ENCODE measurements at regions not wholly inside any gene's neighbourhood (a gene's known extent, or its start where the extent isn't known, plus 50 kb on each side); places are given as distances from the start of the nearest gene placed in this dataset.
"Not testable (repeated sequence)": the region's sequence is repeated elsewhere in the genome, so short reads cannot be mapped to it uniquely, and the experiment has no call there.

DNA sequence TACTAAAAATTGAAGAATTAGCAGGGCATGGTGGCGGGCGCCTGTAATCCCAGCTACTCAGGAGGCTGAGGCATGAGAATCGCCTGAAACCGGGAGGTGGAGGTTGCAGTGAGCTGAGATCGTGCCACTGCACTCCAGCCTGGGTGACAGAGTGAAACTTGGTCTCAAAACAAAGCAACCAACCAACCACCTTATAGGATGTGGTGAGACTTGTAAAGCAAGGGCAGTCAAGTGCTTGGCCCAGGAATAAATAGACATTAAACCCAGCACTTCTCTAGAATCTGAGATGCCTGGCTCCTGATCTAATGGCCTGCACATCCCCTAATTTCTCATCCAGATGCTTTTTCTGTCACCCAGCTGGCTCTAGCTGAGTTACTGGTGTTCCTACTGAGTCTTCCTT is 106.2 kb upstream of the MAP1LC3B2 start:
- not testable (repeated sequence) for DNase-seq (ENCODE audit: extremely low spot score, insufficient read length, low read depth); FAIRE-seq

DNA sequence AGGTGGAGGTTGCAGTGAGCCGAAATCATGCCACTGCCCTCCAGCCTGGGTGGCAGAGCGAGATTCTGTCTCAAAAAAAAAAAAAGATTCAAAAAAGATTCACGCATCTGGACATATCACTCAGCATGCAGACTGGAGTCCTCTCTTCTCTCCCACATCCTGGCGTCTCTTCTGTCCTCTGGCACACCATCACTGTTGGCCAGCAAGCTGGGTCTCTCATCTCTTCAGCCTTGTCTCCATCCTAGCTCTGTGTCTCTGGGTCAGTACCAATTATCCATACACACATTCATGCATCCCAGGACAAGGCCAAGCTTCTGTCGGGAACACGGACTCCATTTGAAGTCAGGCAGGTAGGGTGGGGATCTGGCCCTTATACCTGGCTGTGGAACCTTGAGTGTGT is 105.5 kb upstream of the MAP1LC3B2 start:
- DNase-seq (ENCODE audit: extremely low spot score, insufficient read length, low read depth) (no peak), FAIRE-seq (no peak)

DNA sequence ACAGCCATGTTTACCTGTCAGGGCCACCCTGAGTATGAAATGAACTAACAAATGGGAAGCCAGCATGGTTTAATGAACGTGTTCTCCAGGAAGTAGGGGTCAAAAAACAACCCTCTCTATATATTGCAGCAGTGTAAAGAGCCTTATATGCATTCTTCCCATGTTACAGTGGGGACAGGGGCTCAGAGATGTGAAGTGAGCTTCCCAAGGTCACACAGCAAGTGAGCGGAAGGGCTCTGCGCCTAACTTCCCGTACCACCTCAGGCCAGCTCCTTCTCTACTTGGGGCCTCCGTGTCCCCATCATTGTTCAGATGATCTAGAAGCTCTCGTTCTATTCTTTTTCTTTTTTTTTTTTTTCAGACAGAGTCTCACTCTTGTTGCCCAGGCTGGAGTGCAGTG is 105.1 kb upstream of the MAP1LC3B2 start:
- no peak for FAIRE-seq
- no peak for DNase-seq (ENCODE audit: extremely low spot score, insufficient read length, low read depth)

DNA sequence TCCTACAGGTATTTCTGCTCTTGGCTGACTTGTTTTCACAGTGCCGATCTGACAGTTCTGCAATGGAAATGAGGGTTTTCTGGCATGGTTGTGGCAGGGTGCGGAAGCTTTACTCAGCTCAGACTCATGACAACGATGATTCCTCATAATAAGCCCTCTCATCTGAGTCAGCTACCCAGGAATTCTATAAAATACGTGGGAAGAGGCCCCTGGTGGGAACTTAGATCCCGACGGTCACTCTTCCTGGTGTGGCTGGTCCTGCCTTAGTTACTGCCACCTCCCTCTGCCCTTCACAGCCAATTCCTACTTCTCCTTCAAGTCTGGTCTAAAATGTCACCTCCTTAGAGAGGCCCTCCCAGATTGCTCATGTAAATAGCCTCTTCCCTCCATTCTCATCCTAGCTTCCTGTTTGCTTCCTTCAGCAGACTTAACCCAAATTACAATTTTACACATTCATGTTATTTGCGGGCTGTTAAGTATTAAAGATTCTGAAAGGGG is 104.2 kb upstream of the MAP1LC3B2 start:
- no peak for FAIRE-seq
- DNase-seq (ENCODE audit: extremely low spot score, insufficient read length, low read depth), result no peak

DNA sequence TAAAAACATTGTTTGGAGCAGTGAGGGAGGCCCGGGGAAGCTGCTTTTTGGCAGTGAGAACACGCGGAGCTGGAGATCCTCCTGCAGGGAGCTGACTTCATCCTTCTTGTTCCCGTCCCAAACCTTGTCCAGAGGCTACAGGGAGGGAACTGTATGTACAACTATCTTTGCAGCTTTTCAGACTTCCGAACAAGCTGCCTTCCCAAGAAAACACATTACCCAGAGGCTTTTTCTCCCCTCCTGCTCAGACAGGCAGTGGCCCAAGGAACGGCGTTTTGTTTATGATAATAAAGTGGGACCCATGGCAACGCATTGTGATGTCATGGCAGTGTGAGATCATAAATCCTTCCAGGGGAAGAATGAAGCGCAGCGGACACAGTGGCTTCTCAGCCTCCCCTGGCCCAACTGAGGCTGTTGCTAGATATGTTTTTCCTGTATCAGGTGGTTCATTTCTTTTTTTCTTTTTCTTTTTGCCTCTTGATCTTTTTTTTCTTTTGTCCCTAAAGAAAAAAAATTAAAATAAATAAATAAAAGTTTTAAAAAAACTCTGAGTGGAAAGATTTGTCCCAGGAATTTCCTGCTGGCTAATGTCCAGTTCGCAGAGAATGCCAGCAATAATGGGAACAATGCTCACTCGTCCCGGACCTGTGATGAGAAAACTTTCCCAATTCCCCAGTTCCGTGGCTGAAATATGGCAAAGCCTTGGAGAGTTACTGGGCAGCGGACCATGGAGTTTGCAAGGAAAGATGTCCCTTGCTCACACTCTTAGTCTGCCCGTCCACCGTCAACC is 103.4 kb upstream of the MAP1LC3B2 start:
- FAIRE-seq (no peak), DNase-seq (ENCODE audit: extremely low spot score, insufficient read length, low read depth) (no peak)

DNA sequence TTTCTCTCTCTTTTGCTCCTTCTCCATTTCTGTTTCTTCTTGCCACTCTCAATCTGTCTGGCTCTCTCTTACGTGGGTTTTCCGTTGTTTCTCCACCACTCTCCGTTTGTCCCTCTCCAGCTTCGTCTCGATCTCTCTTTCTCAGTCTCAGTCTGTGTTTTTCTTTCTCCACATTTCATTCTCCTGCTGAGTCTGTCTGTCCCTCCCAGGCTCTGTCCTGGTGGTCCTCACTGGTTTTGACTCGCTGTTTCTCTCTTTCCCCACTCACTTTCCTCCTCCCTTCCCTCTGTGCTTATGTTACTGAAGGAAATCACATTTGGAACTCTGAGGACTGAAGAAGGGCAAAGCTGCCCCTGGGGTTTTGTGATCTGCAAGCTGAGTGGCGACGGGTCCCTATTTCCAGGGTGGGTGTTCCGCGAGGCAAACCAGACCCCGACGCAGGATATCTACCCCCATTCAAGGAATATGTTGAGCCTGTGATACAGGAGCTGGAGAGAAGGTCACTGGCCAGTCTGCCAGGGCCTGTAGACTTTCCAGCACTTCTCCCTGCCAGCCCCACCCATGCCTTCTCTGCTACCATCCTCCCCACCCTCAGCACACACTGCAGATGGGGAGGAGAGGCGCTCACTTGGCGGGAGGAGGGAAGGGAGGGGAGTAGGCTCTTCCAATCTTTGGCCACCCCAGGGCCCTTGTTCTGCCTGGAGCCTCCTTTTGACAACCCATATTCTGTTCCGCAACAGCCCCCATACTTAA is 102.7 kb upstream of the MAP1LC3B2 start:
- no peak for FAIRE-seq

DNA sequence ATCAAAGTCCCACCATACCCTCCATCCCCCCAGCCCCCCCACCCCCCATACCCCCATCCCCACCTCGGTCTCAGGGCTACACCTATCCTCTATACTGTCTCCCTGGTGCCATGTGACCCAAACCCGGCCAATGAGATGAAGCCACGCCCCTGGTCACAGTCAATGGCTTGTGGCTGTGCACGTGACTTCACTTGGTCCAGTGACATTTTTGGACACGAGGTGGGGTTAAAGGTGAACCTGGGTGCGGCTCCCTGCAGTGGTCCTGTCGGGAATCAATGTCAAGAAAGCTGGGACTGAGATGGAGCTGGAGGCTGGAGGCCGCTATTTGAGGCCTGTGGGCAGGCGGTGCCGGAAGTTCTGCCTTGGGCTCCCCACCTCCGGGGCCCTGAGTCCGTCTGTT is 100.7 kb upstream of the MAP1LC3B2 start:
- DNase-seq (ENCODE audit: extremely low spot score, insufficient read length, low read depth) (no peak), FAIRE-seq (no peak)

More for the DNA sequence above, 102.7 kb upstream of the MAP1LC3B2 start:
- no peak for DNase-seq (ENCODE audit: extremely low spot score, insufficient read length, low read depth)

DNA sequence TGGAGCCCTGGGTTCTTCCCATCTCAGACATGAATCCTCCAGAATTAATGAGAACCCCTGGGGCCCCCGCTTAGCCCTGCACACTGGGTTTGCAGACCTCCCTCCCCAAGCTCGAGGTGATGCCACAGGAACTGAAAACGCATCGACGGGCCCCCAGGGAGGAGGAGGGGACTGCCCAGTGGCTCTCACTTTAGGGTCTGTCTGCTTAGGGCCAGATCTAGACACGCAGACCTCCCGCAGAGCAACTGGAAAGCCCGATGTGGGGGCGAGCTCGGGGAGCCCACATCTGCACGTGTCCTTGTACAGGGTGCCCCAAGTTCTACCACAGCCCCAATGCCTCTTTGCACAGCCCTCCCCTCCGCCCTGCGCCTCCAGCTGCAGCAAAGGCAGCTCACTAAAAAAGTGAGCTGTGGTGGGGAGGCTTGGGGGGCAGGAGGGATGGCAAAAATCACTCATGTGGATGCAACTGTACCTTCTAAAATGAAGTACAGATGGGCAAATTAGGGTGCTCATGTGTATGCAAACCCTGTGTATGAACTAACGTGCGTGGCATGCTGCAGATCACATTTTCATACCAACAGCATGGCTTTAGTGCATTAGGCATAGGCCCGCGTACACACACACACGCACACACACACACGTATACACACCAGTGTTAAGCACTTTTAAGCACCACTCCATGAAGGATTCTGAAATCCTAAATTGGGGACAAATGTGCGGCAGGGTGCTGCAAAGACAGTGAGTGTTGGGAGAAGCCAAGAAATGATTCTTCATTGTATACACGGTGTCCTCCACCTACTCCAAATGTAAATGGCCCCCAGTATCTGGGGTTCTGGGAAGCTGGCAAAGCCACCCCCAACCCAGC is 99.9 kb upstream of the MAP1LC3B2 start:
- DNase-seq (ENCODE audit: extremely low spot score, insufficient read length, low read depth), result no peak

DNA sequence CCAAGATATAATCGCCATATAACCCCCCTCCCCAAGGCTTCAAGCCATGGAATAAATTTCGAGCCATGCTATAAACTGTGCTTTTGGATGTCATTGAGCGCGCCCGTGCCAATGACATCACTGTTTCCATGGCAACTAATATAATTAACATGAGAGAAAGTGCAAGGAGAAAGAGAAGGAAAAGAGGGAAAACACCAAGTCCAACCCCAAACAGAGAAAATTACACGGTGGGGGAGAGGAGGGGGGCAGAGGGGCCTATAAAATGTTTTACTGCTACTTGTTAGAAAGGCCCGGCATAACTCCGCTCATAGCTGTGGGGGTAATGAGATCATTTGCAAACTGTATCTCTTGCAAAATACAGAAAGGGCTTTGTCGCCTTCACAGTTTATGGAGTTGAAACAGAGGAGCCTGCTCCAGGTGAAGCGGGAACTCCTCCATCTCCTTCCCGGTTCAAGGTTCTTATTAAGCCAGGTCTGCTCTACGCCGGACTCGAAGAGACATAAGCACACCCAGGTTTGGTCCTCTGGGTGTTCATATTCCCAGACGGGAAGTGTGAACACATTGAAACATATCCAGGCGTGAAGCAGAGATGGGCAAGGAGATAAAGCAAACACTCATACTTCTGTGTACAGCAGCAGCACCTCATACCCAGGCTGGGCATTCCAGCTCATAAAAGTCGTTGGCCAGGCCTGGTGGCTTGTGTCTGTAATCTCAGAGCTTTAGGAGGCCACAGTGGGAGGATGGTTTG is 99.1 kb upstream of the MAP1LC3B2 start:
- no peak for FAIRE-seq
- DNase-seq (ENCODE audit: extremely low spot score, insufficient read length, low read depth), result no peak

More for the DNA sequence above, 99.9 kb upstream of the MAP1LC3B2 start:
- no peak for FAIRE-seq

DNA sequence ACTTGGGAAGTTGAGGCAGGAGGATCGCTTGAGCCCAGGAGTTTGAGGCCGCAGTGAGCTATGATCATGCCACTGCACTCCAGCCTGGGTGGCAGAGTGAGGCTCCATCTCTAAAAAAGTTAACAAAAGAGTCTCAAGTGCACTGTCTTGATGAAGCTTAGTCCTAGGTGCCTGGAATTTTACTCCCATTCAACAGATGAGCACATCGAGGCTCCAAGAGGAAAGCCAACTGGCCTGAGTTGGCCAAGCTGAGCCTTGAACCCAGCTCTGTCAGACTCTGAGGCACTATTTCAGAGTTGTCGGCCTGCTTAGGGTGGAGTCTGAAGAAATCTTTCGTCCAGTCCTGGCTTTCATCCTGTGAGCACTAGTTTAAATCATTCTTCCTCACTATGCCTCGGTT is 98.1 kb upstream of the MAP1LC3B2 start:
- FAIRE-seq (no peak), DNase-seq (ENCODE audit: extremely low spot score, insufficient read length, low read depth) (no peak)

DNA sequence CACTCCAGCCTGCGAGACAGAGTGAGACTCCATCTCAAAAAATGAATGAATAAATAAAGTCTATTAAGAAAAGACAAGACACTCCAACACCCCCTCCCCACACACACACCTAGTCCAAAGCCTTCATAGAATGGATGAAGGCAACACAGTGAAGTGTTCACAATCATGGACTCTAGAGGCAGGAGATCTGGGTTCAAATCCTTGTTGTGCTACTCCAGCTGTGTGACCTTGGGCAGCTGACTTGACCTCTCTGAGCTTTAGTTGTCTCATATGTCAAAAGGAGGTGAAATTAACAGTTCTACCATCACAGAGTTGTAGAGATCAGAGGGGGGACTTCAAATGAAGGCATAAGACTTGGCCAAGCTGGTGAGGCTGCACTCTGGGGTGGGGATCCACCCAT is 95.8 kb upstream of the MAP1LC3B2 start:
- no peak for DNase-seq (ENCODE audit: extremely low spot score, insufficient read length, low read depth)

DNA sequence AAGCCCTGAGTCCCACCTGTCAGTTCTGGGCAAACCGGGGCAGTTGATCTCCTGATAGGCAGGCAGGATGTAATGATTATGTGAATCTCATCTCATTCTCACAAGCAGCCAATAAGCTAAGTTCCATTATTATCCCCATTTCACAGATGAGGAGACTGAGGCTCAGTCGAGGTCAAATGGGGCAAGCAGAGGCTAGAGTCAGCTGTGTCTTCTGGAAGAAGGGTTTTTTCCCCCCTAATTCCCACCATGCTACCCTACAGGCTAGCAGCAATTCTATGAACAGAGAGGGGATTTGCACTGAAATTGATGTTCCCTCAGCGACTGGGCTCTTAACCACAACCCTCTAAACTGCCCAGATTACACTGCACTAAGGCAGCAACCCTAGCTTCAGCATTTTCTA is 93.8 kb upstream of the MAP1LC3B2 start:
- no peak for DNase-seq (ENCODE audit: extremely low spot score, insufficient read length, low read depth)
- no peak for FAIRE-seq

More for the DNA sequence above, 95.8 kb upstream of the MAP1LC3B2 start:
- no peak for FAIRE-seq

DNA sequence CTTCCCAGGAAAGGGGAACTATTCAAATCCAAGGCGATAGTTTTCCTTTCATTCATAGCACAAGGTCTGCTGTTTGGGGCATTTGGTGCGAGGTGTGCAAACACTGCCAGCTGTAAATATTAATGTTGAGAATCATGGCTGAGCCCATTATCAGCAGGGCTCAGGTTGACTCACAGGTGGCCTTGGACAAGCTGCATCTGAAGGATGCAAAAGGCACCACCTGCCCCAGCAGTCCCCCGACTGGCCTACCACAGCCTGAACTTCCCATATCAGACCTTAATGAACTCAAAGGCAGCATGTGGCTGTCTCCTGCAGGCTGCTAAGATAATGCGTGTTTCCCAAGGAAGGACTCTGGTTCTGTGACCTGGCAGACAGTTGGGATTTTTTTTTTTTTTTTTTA is 93.3 kb upstream of the MAP1LC3B2 start:
- no peak for DNase-seq (ENCODE audit: extremely low spot score, insufficient read length, low read depth)
- no peak for FAIRE-seq

DNA sequence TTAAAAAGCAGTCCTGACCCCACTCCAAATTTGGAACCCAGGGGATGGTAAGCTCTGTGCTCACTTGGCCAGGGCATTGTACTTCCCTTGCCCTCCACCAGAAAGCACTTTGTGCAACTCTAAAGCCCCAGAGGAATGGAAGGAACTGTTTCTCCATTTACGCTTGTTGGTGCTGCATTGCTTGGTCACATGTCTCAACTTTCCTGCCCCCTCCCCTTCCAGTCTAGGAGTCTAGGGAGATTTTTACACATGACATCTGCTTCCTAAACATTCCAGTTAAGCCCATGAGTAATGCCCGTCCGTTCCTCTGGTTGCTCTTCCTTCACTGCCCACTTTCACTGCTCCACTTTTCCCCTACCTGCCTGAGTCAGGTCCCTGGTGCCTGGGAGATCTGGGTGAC is 92.6 kb upstream of the MAP1LC3B2 start:
- no peak for FAIRE-seq
- no peak for DNase-seq (ENCODE audit: extremely low spot score, insufficient read length, low read depth)

DNA sequence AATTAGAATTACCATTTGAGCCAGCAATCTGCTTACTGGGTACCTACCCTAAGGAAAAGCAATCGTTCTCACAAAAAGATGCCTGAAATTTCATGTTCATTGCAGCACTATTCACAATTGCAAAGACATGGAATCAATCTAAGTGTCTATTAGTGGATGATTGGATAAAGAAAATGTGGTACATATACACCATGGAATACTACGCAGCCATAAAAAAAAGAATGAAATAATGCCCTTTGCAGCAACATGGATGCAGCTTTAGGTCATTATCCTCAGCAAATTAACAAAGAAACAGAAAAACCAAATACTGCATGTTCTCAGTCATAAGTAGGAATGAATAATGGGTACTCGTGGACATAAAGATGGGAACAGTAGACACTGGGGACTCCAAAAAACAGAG is 89.8 kb upstream of the MAP1LC3B2 start:
- FAIRE-seq (no peak), DNase-seq (ENCODE audit: extremely low spot score, insufficient read length, low read depth) (no peak)

DNA sequence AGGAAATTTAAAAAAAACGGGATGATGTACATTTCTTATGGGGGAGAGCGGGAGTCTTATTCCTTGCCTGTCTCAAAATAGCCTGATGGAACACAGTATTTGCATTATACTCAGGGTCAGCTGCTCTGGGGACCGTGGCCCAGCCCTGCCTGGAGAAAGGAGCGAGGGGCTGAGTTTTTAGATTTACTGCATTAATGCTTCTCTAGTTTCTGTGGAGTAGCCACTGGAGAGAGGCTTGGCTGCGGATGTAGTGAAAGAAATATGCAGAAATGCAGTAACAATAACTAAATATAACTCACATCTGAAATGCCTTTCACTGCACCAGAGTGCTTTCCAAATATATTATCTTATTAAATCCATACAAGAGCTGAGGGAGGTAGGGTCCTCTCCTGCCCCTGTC is 87.6 kb upstream of the MAP1LC3B2 start:
- DNase-seq (ENCODE audit: extremely low spot score, insufficient read length, low read depth), result no peak
- no peak for FAIRE-seq

DNA sequence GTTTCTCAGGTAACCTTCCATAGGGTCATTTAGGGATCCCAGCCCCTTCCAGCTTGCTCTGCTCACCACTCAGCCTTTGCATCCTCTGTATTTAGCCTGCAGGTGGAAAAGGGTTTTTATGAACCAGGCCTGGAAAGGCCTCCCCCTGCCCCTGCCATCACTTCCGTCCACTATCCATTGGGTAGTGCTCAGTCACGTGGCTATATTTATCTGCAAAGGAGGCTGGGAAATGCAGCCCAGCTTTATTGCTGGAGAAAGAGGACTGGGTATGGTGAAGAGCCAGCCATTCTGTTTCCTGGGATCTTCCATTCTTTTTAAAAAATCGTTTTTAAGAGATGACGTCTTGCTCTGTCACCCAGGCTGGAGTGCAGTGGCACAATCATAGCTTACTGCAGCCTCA is 87.0 kb upstream of the MAP1LC3B2 start:
- DNase-seq (ENCODE audit: extremely low spot score, insufficient read length, low read depth), result no peak
- no peak for FAIRE-seq

DNA sequence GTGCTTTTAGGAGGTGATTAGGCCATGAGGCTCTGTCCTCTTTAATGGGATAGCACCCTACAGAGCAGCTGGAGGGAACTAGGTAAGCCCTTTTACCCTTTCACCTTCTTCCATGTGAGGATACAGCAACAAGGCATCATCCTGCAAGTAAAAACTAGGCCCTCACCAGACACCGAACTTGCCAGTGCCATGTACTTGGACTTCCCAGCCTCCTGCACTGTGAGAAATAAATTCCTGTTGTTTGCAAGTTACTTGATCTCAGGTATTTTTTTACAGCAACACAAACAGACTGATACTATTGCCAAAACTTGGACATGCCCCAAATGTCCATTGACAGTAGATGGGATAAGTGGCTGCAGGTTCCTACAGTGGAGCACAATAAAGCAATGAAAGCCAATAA is 85.8 kb upstream of the MAP1LC3B2 start:
- DNase-seq (ENCODE audit: extremely low spot score, insufficient read length, low read depth), result no peak
- no peak for FAIRE-seq

DNA sequence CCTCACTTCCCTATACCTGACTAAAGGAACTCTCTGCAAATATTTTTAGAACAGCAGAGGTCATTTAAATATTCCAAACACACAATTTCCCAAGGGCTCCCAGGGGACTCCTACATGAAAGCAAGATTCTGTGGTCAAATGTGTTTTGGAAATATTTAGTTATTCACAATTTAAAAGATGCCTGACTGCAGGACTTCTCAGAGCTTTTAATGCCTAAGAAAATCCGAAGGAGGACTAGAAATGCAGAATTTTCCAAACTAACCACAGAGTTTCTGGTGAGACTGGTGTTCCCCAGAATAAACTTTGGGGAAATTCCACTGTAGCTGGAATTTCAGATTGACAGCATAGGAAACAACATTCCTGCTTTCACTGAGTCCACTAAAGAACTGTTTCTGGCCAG is 84.8 kb upstream of the MAP1LC3B2 start:
- DNase-seq (ENCODE audit: extremely low spot score, insufficient read length, low read depth), result no peak
- no peak for FAIRE-seq

DNA sequence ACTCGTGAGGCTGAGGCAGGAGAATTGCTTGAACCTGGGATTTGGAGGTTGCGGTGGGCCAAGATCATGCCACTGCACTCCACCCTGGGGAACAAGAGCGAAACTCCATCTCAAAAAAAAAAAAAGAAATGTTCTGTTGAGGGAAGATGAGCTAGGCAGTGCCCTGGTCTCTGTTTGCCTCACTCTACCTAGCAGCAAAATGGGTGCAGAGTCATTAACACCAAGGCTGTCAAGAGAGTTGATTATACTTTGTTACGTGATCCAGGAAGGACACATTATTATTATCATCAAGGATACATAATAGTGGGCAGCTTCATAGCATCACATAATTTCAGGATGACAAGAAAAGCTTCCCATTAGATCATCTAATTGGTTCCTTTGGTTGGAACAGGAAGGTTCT is 84.3 kb upstream of the MAP1LC3B2 start:
- DNase-seq (ENCODE audit: extremely low spot score, insufficient read length, low read depth) (no peak), FAIRE-seq (no peak)
